Stimulated activated CD4-positive, alpha-beta T cell treated with anti-CD3 and anti-CD28 coated beads, Interleukin-12 subunit alpha, Interleukin-12 subunit beta, amount 100 ng/mL, for 4 hours (primary cell): ENCODE measurements at regions not wholly inside any gene's neighbourhood (a gene's known extent, or its start where the extent isn't known, plus 50 kb on each side); places are given as distances from the start of the nearest gene placed in this dataset.

Experiments used
- DNase-seq: peaks from one replicate; pipeline ENCODE4 v3.0.0-alpha.2; 2020

GRCh38 chr6:139613496-139613895 is 239.0 kb upstream of the CITED2 start:
- DNase-seq: no peak

DNA sequence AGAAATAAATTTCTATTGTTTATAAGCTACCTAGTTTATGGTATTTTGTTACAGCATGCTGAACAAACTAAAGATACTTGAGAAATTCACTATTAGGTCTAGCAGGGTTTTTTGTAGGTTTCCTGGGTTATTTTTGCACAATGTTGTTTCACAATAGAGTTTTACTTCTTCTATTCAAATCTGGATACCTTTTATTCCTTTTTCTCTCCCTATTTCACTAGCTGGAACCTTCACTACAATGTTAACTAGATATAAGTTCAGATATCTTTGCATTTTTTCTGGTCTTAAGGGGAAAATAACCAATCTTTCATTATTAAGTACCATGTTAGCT is 237.7 kb upstream of the CITED2 start:
- DNase-seq: no peak

GRCh38 chr6:139611327-139612134 is 237.1 kb upstream of the CITED2 start:
- DNase-seq: no peak

- DNase-seq: no peak
Measured at GRCh38 chr6:139608466-139609261, 234.2 kb upstream of the CITED2 start.

DNA sequence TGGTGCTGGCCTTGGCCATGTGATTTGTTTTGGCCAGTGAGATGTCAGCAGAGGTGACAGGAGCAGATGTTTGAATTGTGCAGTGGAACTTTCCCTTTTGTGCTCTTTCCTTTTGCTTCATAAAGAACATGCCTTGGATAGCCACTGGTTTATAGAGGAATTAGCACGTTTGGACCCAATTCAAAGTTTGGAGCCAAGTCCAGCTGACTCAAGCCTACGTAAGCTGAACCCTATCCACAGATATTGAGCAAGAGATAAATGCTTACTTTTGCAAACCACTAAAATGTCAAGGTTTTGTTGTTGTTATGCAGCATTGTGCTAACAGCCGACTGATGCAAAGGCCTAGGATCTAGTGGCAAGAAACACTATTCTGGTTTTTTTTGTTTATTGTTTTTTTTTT is 230.9 kb upstream of the CITED2 start:
- no peak for DNase-seq

GRCh38 chr6:139603581-139603980 is 229.1 kb upstream of the CITED2 start:
- DNase-seq: no peak

GRCh38 chr6:139602577-139602976 is 228.1 kb upstream of the CITED2 start:
- DNase-seq: no peak

DNA sequence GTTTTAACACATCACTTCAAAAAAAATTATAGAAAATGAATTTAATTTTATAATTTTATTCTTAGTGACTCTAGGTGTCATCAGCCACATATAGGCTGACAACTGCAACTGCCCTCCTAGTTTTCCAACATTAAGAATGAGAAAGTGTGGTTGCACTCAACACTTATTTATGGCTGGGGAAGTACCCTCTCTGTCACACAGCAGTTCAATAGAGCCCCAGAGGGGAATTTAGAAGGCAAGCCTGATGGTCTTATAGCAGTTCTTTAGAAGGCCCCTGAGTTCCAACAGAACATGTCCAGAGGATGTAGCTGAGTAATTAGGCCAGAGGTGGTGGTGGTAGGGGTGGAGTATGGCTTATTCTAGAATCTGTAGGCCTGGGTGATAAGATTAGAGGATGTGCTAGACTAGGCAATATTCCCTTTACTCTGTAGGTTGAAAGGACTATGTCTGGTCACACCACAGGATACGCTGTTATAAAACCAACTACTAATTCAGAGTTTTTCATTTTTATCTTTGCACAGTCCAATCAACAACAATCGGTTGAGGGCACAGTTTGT is 226.5 kb upstream of the CITED2 start:
- no peak for DNase-seq

DNA sequence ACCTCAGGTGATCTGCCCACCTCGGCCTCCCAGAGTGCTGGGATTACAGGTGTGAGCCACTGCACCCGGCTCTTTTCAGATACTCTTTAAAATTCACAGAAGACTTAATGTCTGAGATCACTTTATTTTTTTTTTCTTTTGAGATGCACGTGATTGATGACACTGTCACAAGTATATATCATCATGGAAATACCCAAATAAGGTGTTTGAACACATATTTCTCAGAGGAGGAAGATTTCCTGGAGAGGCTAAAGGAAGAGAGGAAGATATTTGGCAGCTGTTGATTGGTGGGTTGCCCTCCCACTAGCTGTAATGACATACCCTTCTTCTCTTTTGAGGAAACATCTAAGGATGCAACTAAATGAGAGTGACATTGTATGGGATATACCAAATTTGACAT is 225.9 kb upstream of the CITED2 start:
- no peak for DNase-seq

DNA sequence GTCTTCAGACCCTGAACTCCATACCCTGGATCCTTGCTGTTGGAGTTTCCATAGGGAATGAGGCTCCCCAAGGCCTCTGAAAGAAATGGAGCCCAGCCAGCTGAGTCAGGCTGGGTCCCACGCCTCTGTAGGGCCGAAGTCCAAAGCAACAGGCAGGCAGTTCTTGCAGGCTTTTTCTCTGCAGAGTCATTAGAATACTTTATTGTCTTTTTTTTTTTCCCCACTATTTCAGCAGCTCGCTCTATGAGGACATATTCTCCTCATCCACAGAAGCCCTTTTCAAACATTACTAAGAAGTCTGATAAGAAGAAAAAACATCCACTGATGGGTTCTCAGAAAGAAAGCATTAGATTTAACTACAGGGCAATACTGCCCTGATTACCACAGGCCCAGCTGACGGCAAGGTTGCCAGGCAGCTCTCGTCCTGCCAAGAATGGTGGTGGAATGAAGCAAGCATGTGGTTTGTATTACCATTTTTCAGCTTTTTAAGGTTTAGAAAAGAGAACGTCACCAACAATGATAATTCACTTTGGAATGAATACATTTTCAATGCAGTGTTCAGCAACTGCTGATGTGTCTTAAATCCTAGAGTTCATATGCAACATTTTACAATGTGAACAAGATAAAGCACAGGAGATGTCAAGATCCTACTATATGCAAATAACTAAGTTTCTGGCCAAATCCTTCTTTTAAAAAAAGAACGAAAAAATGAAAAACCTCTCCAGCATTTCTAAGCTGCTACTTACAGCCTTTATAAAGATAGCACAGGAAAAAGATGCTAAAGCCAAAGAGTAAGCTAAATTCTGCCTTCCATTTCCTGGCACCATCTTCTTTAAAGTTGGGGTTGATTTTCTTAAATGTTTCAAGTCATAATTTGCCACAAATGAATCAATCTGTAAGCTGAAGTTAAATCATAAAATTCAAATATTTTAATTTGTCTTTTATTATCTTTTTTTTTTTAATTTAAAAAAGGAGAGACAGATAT is 223.6 kb upstream of the CITED2 start:
- DNase-seq: no peak

- DNase-seq: no peak
Measured at GRCh38 chr6:139597087-139597763, 222.8 kb upstream of the CITED2 start.

- DNase-seq: no peak
Measured at GRCh38 chr6:139595183-139595582, 220.7 kb upstream of the CITED2 start.

GRCh38 chr6:139594333-139594965 is 220.0 kb upstream of the CITED2 start:
- DNase-seq: no peak

- DNase-seq: no peak
Measured at GRCh38 chr6:139593081-139593480, 218.6 kb upstream of the CITED2 start.

- no peak for DNase-seq
Measured at GRCh38 chr6:139592011-139592410, 217.6 kb upstream of the CITED2 start.

GRCh38 chr6:139591075-139591865 is 216.8 kb upstream of the CITED2 start:
- no peak for DNase-seq

- DNase-seq: no peak
Measured at GRCh38 chr6:139590206-139590605, 215.8 kb upstream of the CITED2 start.

GRCh38 chr6:139588734-139589593 is 214.5 kb upstream of the CITED2 start:
- no peak for DNase-seq

- no peak for DNase-seq
Measured at GRCh38 chr6:139588076-139588639, 213.7 kb upstream of the CITED2 start.

- no peak for DNase-seq
Measured at GRCh38 chr6:139587469-139587868, 213.0 kb upstream of the CITED2 start.
